22Rv1 (cell line): ENCODE measurements at regions not wholly inside any gene's neighbourhood (a gene's known extent, or its start where the extent isn't known, plus 50 kb on each side); places are given as distances from the start of the nearest gene placed in this dataset.

Experiments used
- CTCF ChIP-seq: fragments of 450-650 bp; IDR thresholded peaks from 2 replicates; pipeline ENCODE4 v1.5.1; 2017; ENCODE audit warnings: mild to moderate bottlenecking
- ZFX ChIP-seq: fragments of 450-650 bp; IDR thresholded peaks from 2 replicates; pipeline ENCODE4 v1.6.1; 2017; ENCODE audit warnings: antibody characterized with exemption, borderline replicate concordance

GRCh38 chr20:48457193-48458002, 370.4 kb downstream of the PREX1 start:
- no peak for TF ChIP-seq CTCF
- TF ChIP-seq ZFX = no peak
